ENCODE measurements at regions not wholly inside any gene's neighbourhood (a gene's known extent, or its start where the extent isn't known, plus 50 kb on each side); places are given as distances from the start of the nearest gene placed in this dataset.

GRCh38 chr5:13566871-13567339 lies 377.6 kb downstream of the DNAH5 start:
- DNase-seq, result no peak

- no peak for DNase-seq
Observed at GRCh38 chr5:13558408-13558807, 386.1 kb downstream of the DNAH5 start.

- no peak for DNase-seq
Observed at GRCh38 chr5:13553896-13554295, 390.6 kb downstream of the DNAH5 start.

- no peak for DNase-seq
Observed at GRCh38 chr5:13552361-13552760, 392.1 kb downstream of the DNAH5 start.

GRCh38 chr5:13551645-13552044 lies 392.8 kb downstream of the DNAH5 start:
- no peak for DNase-seq

GRCh38 chr5:13540168-13540750 lies 404.2 kb downstream of the DNAH5 start:
- DNase-seq, result no peak

- DNase-seq, result no peak
Observed at GRCh38 chr5:13536933-13537332, 407.6 kb downstream of the DNAH5 start.

GRCh38 chr5:13533833-13534232 lies 410.7 kb downstream of the DNAH5 start:
- DNase-seq, result no peak

- no peak for DNase-seq
Observed at GRCh38 chr5:13529300-13529699, 415.2 kb downstream of the DNAH5 start.

- no peak for DNase-seq
Observed at GRCh38 chr5:13524936-13525335, 419.6 kb downstream of the DNAH5 start.

GRCh38 chr5:13519131-13519530 lies 425.4 kb downstream of the DNAH5 start:
- no peak for DNase-seq

- no peak for DNase-seq
Observed at GRCh38 chr5:13516195-13516594, 428.3 kb downstream of the DNAH5 start.

- DNase-seq, result no peak
Observed at GRCh38 chr5:13511442-13511841, 433.0 kb downstream of the DNAH5 start.

GRCh38 chr5:13510616-13511015 lies 433.9 kb downstream of the DNAH5 start:
- DNase-seq, result no peak

GRCh38 chr5:13508559-13508958 lies 435.9 kb downstream of the DNAH5 start:
- no peak for DNase-seq

GRCh38 chr5:13505326-13505725 lies 439.2 kb downstream of the DNAH5 start:
- DNase-seq, result no peak

GRCh38 chr5:13503017-13503416 lies 441.5 kb downstream of the DNAH5 start:
- no peak for DNase-seq

GRCh38 chr5:13501176-13501575 lies 443.3 kb downstream of the DNAH5 start:
- DNase-seq, result no peak

GRCh38 chr5:13498279-13498678 lies 446.2 kb downstream of the DNAH5 start:
- DNase-seq, result no peak

GRCh38 chr5:13488254-13488931 lies 456.1 kb downstream of the DNAH5 start:
- no peak for DNase-seq

GRCh38 chr5:13480834-13481233 lies 463.7 kb downstream of the DNAH5 start:
- no peak for DNase-seq

GRCh38 chr5:13478831-13479465 lies 465.5 kb downstream of the DNAH5 start:
- DNase-seq, result no peak

- no peak for DNase-seq
Observed at GRCh38 chr5:13477118-13477737, 467.3 kb downstream of the DNAH5 start.

- no peak for DNase-seq
Observed at GRCh38 chr5:13472842-13473241, 471.6 kb downstream of the DNAH5 start.

Measured in activated CD4-positive, CD25-positive, alpha-beta regulatory T cell (primary cell).